ENCODE measurements at regions not wholly inside any gene's neighbourhood (a gene's known extent, or its start where the extent isn't known, plus 50 kb on each side); places are given as distances from the start of the nearest gene placed in this dataset.

DNA sequence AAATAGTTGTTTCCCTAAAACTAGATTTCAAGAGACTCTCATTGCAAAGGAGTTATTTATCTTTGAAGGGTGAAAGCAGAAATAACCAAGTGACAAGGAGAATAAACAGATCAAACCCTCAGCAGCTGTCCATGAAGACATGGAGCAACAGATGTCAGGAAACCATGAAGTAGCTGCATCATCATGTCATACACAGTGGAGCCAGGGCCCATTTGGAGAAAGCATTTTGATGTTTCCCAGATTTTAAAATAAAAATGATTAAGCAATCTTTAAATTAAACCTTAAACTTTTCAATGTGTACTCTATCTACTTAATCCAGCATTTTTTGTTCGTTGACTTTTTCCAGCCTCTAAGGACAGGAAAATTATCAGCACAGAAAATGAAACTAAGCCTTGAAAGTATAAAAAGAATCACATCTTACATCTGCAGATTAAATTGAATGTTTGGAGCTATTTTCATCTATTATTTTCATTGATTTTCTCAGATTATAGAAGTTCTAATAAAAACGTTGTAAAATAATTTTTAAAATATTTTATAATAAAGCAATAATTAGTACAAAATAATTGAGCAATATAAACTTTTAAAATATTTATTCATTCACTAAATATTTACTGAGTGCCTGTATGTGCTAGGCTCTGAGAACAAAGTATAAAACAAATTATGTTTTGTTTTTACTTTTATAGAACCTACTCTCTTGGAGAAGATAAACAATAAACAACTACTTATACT, 860.1 kb downstream of the BCL11A start:
- TF ChIP-seq, protein P1, sequence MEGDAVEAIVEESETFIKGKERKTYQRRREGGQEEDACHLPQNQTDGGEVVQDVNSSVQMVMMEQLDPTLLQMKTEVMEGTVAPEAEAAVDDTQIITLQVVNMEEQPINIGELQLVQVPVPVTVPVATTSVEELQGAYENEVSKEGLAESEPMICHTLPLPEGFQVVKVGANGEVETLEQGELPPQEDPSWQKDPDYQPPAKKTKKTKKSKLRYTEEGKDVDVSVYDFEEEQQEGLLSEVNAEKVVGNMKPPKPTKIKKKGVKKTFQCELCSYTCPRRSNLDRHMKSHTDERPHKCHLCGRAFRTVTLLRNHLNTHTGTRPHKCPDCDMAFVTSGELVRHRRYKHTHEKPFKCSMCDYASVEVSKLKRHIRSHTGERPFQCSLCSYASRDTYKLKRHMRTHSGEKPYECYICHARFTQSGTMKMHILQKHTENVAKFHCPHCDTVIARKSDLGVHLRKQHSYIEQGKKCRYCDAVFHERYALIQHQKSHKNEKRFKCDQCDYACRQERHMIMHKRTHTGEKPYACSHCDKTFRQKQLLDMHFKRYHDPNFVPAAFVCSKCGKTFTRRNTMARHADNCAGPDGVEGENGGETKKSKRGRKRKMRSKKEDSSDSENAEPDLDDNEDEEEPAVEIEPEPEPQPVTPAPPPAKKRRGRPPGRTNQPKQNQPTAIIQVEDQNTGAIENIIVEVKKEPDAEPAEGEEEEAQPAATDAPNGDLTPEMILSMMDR (IDR thresholded peaks at IDR 0.05; ENCODE audit: low read depth, low read length), result no peak
- Histone ChIP-seq H3K27me3 (ENCODE audit: insufficient read depth, low read depth, severe bottlenecking) (no peaks in the 10 kb centered on the region), H3K9me3 (ENCODE audit: severe bottlenecking) (no peaks in the 10 kb centered on the region), H3K36me3 (no peaks in the 10 kb centered on the region), H3K4me3 (ENCODE audit: low read depth, low read length) (no peak overlapping the region), H3K27ac (no peak overlapping the region)
- no peak for DNase-seq

DNA sequence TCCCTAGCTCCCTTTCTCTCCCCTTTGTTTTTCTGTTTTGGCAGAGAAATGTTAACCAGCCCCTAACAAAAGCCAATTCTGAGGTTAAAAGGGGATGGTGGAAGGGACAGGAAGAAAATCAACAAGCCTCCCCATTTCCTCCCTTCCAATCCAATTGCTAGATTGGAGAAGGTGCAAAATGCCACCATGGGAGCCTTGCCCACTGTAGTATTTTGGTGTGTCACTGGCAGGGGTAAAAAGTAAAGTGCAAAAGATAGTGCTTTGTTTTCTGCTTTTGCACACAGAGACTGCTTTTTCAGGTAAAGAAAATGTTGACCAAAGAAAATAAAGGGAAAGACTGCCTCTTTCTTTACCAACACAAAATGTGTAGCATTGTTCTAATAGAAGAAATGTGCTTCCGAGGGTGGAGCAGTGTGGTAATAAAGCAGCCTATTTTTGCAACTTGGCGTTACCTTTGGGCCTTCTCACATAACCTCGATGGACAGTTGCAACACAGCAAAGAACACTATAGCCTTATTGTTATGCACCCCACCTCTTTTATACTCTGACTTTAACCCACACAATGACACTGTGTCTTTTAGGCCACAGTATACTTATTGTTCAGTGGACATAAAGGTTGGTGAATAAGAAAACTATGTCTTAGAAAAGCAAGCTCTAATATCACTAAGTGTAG, 861.8 kb downstream of the BCL11A start:
- Histone ChIP-seq H3K36me3 (no peaks in the 10 kb centered on the region), H3K27ac (no peak overlapping the region), H3K9me3 (ENCODE audit: severe bottlenecking) (no peaks in the 10 kb centered on the region), H3K27me3 (ENCODE audit: insufficient read depth, low read depth, severe bottlenecking) (no peaks in the 10 kb centered on the region), H3K4me3 (ENCODE audit: low read depth, low read length) (no peak overlapping the region)
- no peak for DNase-seq
- TF ChIP-seq, protein P1 (IDR thresholded peaks at IDR 0.05; ENCODE audit: low read depth, low read length), result no peak

DNA sequence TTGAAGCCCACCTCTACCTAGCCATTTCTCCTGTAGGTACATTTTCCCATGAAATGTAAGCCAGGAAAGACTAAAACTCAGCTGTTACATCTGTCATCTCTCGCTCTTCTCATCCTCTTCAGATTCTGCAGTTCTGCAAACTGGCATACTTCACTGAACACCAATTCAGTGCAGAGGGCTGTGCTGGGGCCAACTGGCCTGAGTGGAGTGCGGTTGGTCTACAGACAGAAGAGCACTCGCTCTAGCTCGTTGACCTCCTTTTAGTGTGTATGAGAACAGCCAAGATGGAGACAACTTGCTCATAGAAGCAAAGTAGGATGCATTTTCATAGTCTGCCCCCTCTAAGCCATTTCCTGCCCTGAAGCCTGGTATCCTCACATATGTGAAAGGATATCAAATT, 862.6 kb downstream of the BCL11A start:
- Histone ChIP-seq H3K27me3 (ENCODE audit: insufficient read depth, low read depth, severe bottlenecking) (no peaks in the 10 kb centered on the region), H3K27ac (no peak overlapping the region), H3K4me3 (ENCODE audit: low read depth, low read length) (no peak overlapping the region), H3K9me3 (ENCODE audit: severe bottlenecking) (no peaks in the 10 kb centered on the region), H3K36me3 (no peaks in the 10 kb centered on the region)
- TF ChIP-seq, protein P1 (IDR thresholded peaks at IDR 0.05; ENCODE audit: low read depth, low read length), result no peak
- no peak for DNase-seq

DNA sequence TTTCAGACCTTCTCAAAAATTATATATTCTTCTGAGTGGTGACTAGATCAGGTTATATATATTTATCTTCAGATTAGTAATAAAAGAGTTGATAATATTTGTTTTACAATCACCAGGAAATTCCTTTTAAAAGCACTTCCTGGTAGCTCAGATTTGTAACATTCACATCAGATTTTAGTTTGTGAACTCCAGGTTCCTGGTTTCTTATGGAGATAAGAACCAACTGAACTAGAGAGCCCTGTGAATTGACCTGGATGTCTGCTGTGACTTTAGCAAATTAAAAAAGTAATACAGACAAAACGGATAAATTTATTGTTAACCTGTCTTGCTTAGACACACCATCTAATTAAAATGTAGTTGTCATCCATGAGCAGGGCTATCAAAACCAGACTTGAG, 868.7 kb downstream of the BCL11A start:
- no peaks in the 10 kb centered on the region for H3K9me3 ChIP-seq (ENCODE audit: severe bottlenecking)
- TF ChIP-seq, protein P1 (IDR thresholded peaks at IDR 0.05; ENCODE audit: low read depth, low read length), result no peak
- DNase-seq, result no peak
- no peaks in the 10 kb centered on the region for H3K36me3 ChIP-seq
- H3K27me3 ChIP-seq (ENCODE audit: insufficient read depth, low read depth, severe bottlenecking), result no peaks in the 10 kb centered on the region
- H3K27ac ChIP-seq, result no peak overlapping the region
- no peak overlapping the region for H3K4me3 ChIP-seq (ENCODE audit: low read depth, low read length)

DNA sequence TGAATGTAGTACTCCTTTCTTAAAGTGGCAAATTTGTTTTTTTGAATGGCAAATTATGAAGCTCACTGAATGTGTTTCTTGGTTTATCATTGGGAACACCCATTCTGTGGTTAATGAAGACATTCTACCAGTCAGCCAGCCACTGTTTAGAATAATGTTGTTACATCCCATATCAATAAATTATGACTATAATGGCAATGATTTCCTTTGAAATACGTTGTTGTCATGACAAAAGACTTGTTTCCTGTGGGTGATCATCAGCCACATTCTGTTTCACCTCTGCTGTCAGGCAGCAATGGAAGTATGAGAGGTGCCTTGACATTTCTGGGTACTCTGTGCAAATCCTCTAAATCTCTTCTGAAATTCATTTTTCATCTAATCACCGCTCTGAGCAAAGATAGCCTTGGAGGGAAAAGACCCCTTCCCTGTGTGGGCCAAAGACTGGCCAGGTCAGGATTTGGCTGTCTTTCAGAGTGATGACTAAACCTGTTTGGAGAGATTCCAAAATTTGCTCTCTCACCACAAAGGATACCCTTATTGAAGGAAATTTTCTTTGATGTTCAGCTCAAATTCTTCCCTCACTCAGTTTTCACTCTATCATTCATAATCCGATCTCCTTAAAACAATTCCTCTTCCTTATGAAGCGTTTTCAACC, 869.2 kb downstream of the BCL11A start:
- no peaks in the 10 kb centered on the region for H3K9me3 ChIP-seq (ENCODE audit: severe bottlenecking)
- no peaks in the 10 kb centered on the region for H3K27me3 ChIP-seq (ENCODE audit: insufficient read depth, low read depth, severe bottlenecking)
- no peak for DNase-seq
- TF ChIP-seq, protein P1 (IDR thresholded peaks at IDR 0.05; ENCODE audit: low read depth, low read length), result no peak
- H3K27ac ChIP-seq, result no peak overlapping the region
- no peak overlapping the region for H3K4me3 ChIP-seq (ENCODE audit: low read depth, low read length)
- no peaks in the 10 kb centered on the region for H3K36me3 ChIP-seq

Measured in WERI-Rb-1 (cell line).